Mammary epithelial cell (primary cell): ENCODE measurements at regions not wholly inside any gene's neighbourhood (a gene's known extent, or its start where the extent isn't known, plus 50 kb on each side); places are given as distances from the start of the nearest gene placed in this dataset.
"Not testable (repeated sequence)": the region's sequence is repeated elsewhere in the genome, so short reads cannot be mapped to it uniquely, and the experiment has no call there.

ENCODE experiments used
- CTCF ChIP-seq, 2 donors: IDR thresholded peaks in 1 of 2; conservative IDR thresholded peaks in 1 of 2; 2 replicates each; pipeline ENCODE4 v1.5.1; 2011 to 2012; ENCODE audit warnings: inconsistent platforms in 2 of 2, low read length in 2 of 2, mild to moderate bottlenecking in 2 of 2, control low read depth in 1 of 2, low read depth in 1 of 2; ENCODE audit not compliant: insufficient read depth in 1 of 2; ENCODE audit errors: extremely low read depth in 1 of 2
- EZH2 ChIP-seq: IDR thresholded peaks from 2 replicates; pipeline ENCODE4 v1.6.1; 2012; ENCODE audit warnings: low read length, inconsistent platforms, borderline replicate concordance

- TF ChIP-seq CTCF (conservative IDR thresholded peaks at IDR 0.05 in 1 of 2, IDR thresholded peaks at IDR 0.05 in 1 of 2; ENCODE audit: extremely low read depth in 1 of 2, insufficient read depth in 1 of 2, low read depth in 1 of 2, low read length in 2 of 2); EZH2: not testable (repeated sequence)
Measured at GRCh38 chr2:131648565-131648964, 120.9 kb downstream of the CCDC74A start.
